Aorta (tissue), 5 donors: ENCODE measurements at regions not wholly inside any gene's neighbourhood (a gene's known extent, or its start where the extent isn't known, plus 50 kb on each side); places are given as distances from the start of the nearest gene placed in this dataset.
A peak's percentile ranks its signal among the peaks of the same experiment; 100 is the strongest.
"Not testable (repeated sequence)": the region's sequence is repeated elsewhere in the genome, so short reads cannot be mapped to it uniquely, and the experiment has no call there.

Experiments used
- ATAC-seq: fragments of 200-7000 bp; cut with Tn5 transposase; one replicate; pipeline ENCODE4 v1.9.1; 2022; ENCODE audit warnings: moderate library complexity; ENCODE audit not compliant: low FRiP score
- DNase-seq, 2 donors: peaks; one replicate each; pipeline ENCODE4 v3.0.0-alpha.2; 2020
- H3K27ac ChIP-seq, 2 donors: one replicate each; pipeline ENCODE4 v1.5.1; 2013; ENCODE audit warnings: low read length in 2 of 2, mild to moderate bottlenecking in 2 of 2, moderate library complexity in 2 of 2, control low read depth in 1 of 2, inconsistent platforms in 1 of 2, low read depth in 1 of 2
- H3K27me3 ChIP-seq, 2 donors: one replicate each; pipeline ENCODE4 v1.6.1; 2013; ENCODE audit warnings: control low read depth in 1 of 2, low read length in 1 of 2, mild to moderate bottlenecking in 1 of 2, moderate library complexity in 1 of 2; ENCODE audit not compliant: insufficient read depth in 2 of 2, control insufficient read depth in 1 of 2
- H3K36me3 ChIP-seq, 2 donors: one replicate each; pipeline ENCODE4 v1.6.1; 2013; ENCODE audit warnings: control low read depth in 1 of 2, low read length in 1 of 2, mild to moderate bottlenecking in 1 of 2; ENCODE audit not compliant: insufficient read depth in 2 of 2, control insufficient read depth in 1 of 2
- H3K4me1 ChIP-seq, 2 donors: one replicate each; pipeline ENCODE4 v1.6.1; 2013; ENCODE audit warnings: low read length in 2 of 2, control low read depth in 1 of 2, mild to moderate bottlenecking in 1 of 2, moderate library complexity in 1 of 2; ENCODE audit not compliant: insufficient read depth in 2 of 2, control insufficient read depth in 1 of 2
- H3K4me3 ChIP-seq, 2 donors: one replicate each; pipeline ENCODE4 v1.5.1; 2013; ENCODE audit warnings: low read length in 2 of 2, control low read depth in 1 of 2, mild to moderate bottlenecking in 1 of 2
- H3K9me3 ChIP-seq: one replicate; pipeline ENCODE4 v1.6.1; 2013; ENCODE audit warnings: mild to moderate bottlenecking, low read length; ENCODE audit not compliant: control insufficient read depth
- whole genome bisulfite sequencing, 2 donors: extraction: QIAGEN DNeasy Blood & Tissue Kit; methylation state at CpG; one replicate each; pipeline ENCODE4 v1.1.7; 2013; 5-methylcytosine and 5-hydroxymethylcytosine counted together
- intact Hi-C, 2 donors: fragments of 100-400 bp; cut with DNase I; formaldehyde crosslinking; loops; one replicate each; pipeline versions ENCODE4 v1.14.2 to v1.15.0; 2022
- donor health status: healthy with polysubstance abuse.
- donor health status: Bipolar disorder and iron deficiency.
- donor health status: DM: no; HTN: no; CAD: no.
- donor health status: DM: no; HTN: no; CAD: no.
- donor health status: DM: yes; HTN: yes; CAD: no.

DNA sequence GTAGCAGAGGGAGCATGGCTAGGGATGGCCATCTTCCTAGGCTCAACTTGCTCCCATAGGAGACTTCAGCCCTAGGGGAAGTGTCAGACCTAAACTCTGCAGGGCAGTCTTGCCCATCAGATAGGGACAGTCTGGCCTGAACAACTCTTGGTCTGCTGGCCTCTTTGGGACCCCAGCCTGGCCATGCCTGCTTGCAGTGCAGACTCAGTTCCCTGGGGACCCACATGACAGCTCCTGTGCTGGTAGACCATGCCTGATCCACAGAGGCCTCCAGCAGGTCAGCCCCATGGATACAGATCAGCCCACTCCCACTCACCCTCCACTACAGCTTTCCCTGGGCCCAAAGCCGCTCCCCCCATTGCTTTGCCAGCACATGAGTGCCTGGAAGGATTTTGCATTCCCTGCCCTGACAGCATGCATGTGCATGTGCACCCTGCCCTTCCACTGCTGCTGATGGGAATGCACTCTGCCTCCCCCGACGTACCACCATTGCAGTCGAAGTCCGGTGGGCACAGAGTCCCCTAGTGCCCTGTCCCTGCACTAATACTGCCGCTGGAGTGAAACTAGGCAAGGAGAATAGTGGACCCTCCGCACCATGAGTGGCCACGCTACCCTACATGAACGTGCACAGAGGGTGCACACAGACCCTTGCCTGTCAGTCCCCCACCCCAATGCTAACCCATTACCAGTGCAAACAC lies 841.4 kb downstream of the FSCB start:
- 82 to 83% methylated on average over 9 of the region's 9 CpGs for WGBS, 2 donors
- no peak for DNase-seq
- Histone ChIP-seq H3K4me1 (no peaks in the 10 kb centered on the region), H3K36me3 (no peaks in the 10 kb centered on the region), H3K4me3 (no peak overlapping the region), H3K9me3 (no peaks in the 10 kb centered on the region), H3K27me3 (no peaks in the 10 kb centered on the region), H3K27ac (no peak overlapping the region)
- intact Hi-C loops = no loop called here
- ATAC-seq = peak; percentile 26

DNA sequence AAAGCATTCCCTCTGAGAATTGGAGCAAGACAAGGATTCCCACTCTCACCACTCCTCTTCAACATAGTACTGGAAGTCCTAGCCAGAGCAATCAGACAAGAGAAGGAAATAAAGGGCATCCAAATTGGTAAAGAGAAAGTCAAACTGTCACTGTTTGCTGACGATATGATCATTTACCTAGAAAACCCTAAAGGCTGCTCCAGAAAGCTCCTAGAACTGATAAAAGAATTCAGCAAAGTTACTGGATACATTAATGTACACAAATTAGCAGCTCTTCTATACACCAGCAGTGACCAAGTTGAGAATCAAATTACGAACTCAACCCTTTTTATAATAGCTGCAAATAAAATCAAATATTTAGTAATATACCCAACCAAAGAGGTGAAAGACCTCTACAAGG lies 851.9 kb downstream of the FSCB start:
- H3K36me3 ChIP-seq, H3K27ac ChIP-seq, H3K27me3 ChIP-seq, DNase-seq, intact Hi-C loops, H3K9me3 ChIP-seq, H3K4me3 ChIP-seq, H3K4me1 ChIP-seq, ATAC-seq: not testable (repeated sequence)
- WGBS, 2 donors = 89 to 94% methylated on average over 2 of the region's 2 CpGs

DNA sequence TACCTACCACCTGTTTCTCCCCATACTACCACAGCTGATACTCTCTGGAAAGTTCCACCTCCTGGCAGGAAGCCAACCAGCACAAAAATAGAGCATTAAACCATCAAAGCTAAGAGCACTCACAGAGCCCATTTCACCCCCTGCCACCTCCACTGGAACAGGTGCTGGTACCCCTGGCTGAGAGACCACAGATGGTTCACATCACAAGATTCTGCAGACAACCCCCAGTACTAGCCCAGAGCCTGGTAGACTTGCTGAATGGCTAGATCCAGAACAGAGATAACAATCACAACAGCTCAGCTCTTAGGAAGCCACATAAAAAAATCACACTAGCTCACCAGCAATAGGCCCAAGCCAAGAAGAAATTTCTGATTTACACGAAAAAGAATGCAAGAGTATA lies 855.2 kb downstream of the FSCB start:
- no peaks in the 10 kb centered on the region for H3K9me3 ChIP-seq
- 75 to 84% methylated on average over 1 of the region's 1 CpG for WGBS, 2 donors
- H3K4me1 ChIP-seq = no peaks in the 10 kb centered on the region
- no peak overlapping the region for H3K4me3 ChIP-seq
- DNase-seq (no peak), ATAC-seq (no peak)
- H3K27ac ChIP-seq = no peak overlapping the region
- no peaks in the 10 kb centered on the region for H3K36me3 ChIP-seq
- intact Hi-C loops = no loop called here
- no peaks in the 10 kb centered on the region for H3K27me3 ChIP-seq

DNA sequence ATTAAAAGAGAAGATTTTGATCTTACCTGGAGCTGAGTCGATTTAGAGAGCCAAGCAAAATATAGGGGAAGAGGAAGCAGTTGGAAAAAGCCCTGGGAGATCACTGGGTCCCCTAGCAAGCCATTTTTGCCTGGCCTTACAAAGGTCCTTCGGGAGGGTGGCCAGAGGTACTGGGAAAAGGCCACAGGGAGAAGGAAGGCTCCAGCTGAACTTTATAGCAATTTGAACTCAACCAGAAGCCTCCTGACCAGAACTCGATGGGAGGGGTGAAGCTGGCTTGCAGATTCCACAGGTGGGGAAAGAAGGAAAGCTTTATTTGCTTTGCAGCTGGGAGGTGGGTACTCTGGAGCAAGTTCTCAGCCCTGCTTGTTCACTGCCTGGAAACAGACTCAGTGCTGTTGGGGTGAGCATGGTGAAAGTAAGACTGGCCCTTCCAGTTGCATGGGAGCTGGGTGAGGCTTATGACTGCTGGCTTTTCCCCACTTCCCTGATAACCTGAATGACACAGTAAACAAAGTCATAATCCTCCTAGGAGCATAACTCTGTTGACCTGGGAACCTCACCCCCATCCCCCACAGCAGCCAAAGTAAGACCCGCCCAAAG lies 855.8 kb downstream of the FSCB start:
- ATAC-seq = no peak
- no peak overlapping the region for H3K27ac ChIP-seq
- H3K36me3 ChIP-seq = no peaks in the 10 kb centered on the region
- H3K9me3 ChIP-seq = no peaks in the 10 kb centered on the region
- no peak overlapping the region for H3K4me3 ChIP-seq
- no peaks in the 10 kb centered on the region for H3K27me3 ChIP-seq
- WGBS, 2 donors = 68 to 69% methylated on average over 4 of the region's 4 CpGs
- no peaks in the 10 kb centered on the region for H3K4me1 ChIP-seq
- DNase-seq = no peak
- intact Hi-C loops = no loop called here

DNA sequence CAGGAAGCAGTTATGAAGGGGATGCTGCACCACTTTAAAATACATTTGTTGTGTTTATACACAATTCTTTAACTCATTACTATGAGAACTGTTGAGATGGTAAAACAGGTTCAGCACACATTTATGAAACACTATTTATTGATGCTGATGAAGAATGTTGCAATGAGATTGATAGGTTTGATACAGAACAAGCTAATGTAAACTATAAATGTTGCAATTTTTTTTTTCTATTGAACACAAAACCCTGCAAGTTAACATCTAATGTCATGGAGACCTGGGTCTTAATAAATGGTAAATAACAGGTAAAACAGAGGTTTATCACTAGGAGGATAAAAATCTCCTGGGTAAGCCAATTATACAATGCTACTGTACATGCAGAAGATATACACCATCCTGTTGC lies 857.6 kb downstream of the FSCB start:
- no peak overlapping the region for H3K4me3 ChIP-seq
- H3K9me3 ChIP-seq = no peaks in the 10 kb centered on the region
- no peak overlapping the region for H3K27ac ChIP-seq
- intact Hi-C loops = no loop called here
- no peaks in the 10 kb centered on the region for H3K4me1 ChIP-seq
- DNase-seq (no peak), ATAC-seq (no peak)
- no peaks in the 10 kb centered on the region for H3K27me3 ChIP-seq
- no peaks in the 10 kb centered on the region for H3K36me3 ChIP-seq

DNA sequence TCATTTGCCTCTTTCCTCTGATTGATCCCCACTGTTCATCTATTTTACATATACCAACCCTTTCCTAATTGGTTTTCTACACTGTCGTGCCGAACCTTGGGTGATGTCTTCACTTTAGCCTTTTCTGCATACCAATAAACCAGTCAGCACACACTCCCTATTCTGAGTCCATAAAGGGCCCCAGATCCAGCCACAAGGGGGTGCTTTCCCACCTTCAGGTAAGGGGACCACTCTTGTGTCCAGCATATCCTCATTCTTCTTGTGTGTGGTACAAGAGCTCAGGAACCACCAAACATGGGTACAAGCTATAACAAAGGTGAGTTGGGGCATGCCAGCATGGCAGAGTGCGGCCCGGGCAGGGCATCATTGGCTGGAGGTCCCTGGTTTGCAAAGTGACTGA lies 859.8 kb downstream of the FSCB start:
- WGBS, 2 donors = 70 to 95% methylated on average over 4 of the region's 4 CpGs
- Histone ChIP-seq H3K4me1 (no peaks in the 10 kb centered on the region), H3K9me3 (no peaks in the 10 kb centered on the region), H3K36me3 (no peaks in the 10 kb centered on the region), H3K27ac (no peak overlapping the region), H3K4me3 (no peak overlapping the region), H3K27me3 (no peaks in the 10 kb centered on the region)
- intact Hi-C loops = no loop called here
- no peak for DNase-seq
- no peak for ATAC-seq

DNA sequence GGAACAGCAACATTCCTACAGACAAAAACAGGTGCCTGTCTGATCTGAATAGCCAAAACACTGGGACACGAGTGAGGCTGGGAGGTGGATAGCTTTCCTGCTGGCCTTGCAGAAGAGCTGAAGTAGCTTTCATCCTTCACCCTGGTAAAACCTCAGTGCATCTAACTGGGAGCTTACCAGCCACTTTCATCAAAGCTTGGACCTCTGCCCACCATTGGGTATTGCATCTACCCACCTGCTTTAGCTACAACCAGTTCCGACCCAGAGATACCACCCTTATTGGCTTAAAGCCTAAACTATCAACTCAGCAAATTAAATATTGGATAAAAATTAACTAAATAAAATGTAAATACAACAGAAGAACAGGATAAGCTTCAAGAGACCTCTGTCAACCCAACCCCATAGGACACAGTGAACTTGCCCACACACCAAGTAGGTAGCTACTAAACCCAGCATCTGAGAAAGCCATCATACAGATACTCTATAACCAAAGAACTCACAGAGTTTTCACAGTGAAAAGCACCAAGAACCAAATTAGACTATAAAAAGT lies 866.3 kb downstream of the FSCB start:
- H3K36me3 ChIP-seq = no peaks in the 10 kb centered on the region
- ATAC-seq (no peak), DNase-seq (no peak)
- intact Hi-C loops = no loop called here
- no peaks in the 10 kb centered on the region for H3K27me3 ChIP-seq
- WGBS, 2 donors = 88 to 91% methylated on average over 2 of the region's 2 CpGs
- H3K9me3 ChIP-seq = peaks cover 2% of the 10 kb centered on the region
- H3K4me3 ChIP-seq = no peak overlapping the region
- H3K4me1 ChIP-seq = no peaks in the 10 kb centered on the region
- no peak overlapping the region for H3K27ac ChIP-seq

DNA sequence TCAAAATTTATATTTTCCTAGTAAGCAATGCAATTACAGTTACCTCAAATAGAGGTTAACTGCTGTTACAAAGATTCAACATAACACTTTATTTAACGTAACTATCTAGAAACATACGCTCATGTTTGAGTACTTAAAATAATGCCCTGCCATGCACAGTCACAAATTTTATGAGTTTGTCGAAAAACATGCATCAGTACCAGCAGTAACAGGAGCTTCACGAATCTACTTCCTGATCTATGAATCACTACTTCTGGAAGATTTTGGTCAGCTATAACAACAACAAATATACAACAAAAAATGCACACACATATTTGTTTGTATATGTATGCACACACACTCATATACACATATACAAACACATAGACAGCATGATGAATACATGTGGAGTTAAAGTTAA lies 881.8 kb downstream of the FSCB start:
- Histone ChIP-seq H3K27ac (no peak overlapping the region), H3K9me3 (no peaks in the 10 kb centered on the region), H3K36me3 (no peaks in the 10 kb centered on the region), H3K4me1 (no peaks in the 10 kb centered on the region), H3K27me3 (no peaks in the 10 kb centered on the region), H3K4me3 (no peak overlapping the region)
- intact Hi-C loops = no loop called here
- ATAC-seq = no peak
- WGBS, 2 donors = 66 to 68% methylated on average over 4 of the region's 4 CpGs
- no peak for DNase-seq

DNA sequence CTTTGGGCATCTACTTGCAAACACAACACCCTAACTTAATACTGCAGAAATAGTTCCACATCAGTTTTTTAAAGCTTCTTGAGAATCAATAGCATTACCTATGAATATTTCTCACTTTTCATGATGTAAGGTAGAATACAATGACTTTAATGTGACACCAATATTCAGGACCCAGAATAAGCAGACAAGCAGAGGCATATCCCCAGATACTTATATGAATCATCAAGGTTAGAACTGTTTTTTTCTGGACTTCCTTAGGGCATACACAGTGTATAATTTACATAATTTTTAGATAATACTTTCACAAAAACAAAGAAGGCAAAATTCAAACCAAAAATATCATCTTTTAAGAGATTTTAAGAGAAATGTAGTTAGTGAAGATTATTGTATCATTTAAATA lies 885.8 kb downstream of the FSCB start:
- intact Hi-C loops = no loop called here
- ATAC-seq (no peak), DNase-seq (no peak)
- Histone ChIP-seq H3K4me1 (no peaks in the 10 kb centered on the region), H3K36me3 (no peaks in the 10 kb centered on the region), H3K27me3 (no peaks in the 10 kb centered on the region), H3K4me3 (no peak overlapping the region), H3K27ac (no peak overlapping the region), H3K9me3 (no peaks in the 10 kb centered on the region)
